Spinal cord (tissue), 9 donors: ENCODE measurements at regions not wholly inside any gene's neighbourhood (a gene's known extent, or its start where the extent isn't known, plus 50 kb on each side); places are given as distances from the start of the nearest gene placed in this dataset.
"Not testable (repeated sequence)": the region's sequence is repeated elsewhere in the genome, so short reads cannot be mapped to it uniquely, and the experiment has no call there.

ENCODE experiments used
- DNase-seq, 6 donors: peaks; one replicate each; pipeline versions ENCODE4 v3.0.0 to v3.0.0-alpha.2; 2013 to 2015; ENCODE audit warnings: low spot score in 6 of 6, low read depth in 4 of 6
- H3K27ac ChIP-seq: one replicate; pipeline ENCODE4 v1.5.1; 2013; ENCODE audit warnings: low read depth, low read length, control low read depth
- H3K27me3 ChIP-seq: one replicate; pipeline ENCODE4 v1.6.1; 2013; ENCODE audit warnings: low read length; ENCODE audit not compliant: control insufficient read depth, insufficient read depth
- H3K36me3 ChIP-seq: one replicate; pipeline ENCODE4 v1.6.1; 2013; ENCODE audit warnings: low read length; ENCODE audit not compliant: control insufficient read depth, insufficient read depth
- H3K4me1 ChIP-seq: one replicate; pipeline ENCODE4 v1.6.1; 2013; ENCODE audit warnings: low read length; ENCODE audit not compliant: control insufficient read depth, insufficient read depth
- H3K4me3 ChIP-seq: one replicate; pipeline ENCODE4 v1.5.1; 2013; ENCODE audit warnings: low read depth, low read length, control low read depth
- H3K9me3 ChIP-seq: one replicate; pipeline ENCODE4 v1.6.1; 2013; ENCODE audit warnings: low read length; ENCODE audit not compliant: control insufficient read depth, insufficient read depth
- WGBS: methylation state at CpG from one replicate; pipeline ENCODE4 v1.1.5; 2013; ENCODE audit warnings: missing lambda C conversion rate; ENCODE audit not compliant: insufficient coverage; 5-methylcytosine and 5-hydroxymethylcytosine counted together
- donor health status: healthy.

- no peak overlapping the region for H3K27ac ChIP-seq
- no peaks in the 10 kb centered on the region for H3K36me3 ChIP-seq
- no peaks in the 10 kb centered on the region for H3K27me3 ChIP-seq
- no peak overlapping the region for H3K4me3 ChIP-seq
- H3K9me3 ChIP-seq, result no peaks in the 10 kb centered on the region
- H3K4me1 ChIP-seq, result no peaks in the 10 kb centered on the region
- DNase-seq, result no peak
These were observed 112.5 kb downstream of the EFEMP1 start for GRCh38 chr2:55811048-55811447.

- no peaks in the 10 kb centered on the region for H3K36me3 ChIP-seq
- no peak overlapping the region for H3K27ac ChIP-seq
- no peaks in the 10 kb centered on the region for H3K9me3 ChIP-seq
- no peaks in the 10 kb centered on the region for H3K4me1 ChIP-seq
- peak in 2 of 6 donors; percentile 12 to 30 for DNase-seq
- no CpG with 5 or more reads among the region's 3 CpGs for WGBS
- no peaks in the 10 kb centered on the region for H3K27me3 ChIP-seq
- no peak overlapping the region for H3K4me3 ChIP-seq
These were observed 113.0 kb downstream of the EFEMP1 start for GRCh38 chr2:55810622-55811020.

GRCh38 chr2:55809875-55810621 is 113.5 kb downstream of the EFEMP1 start:
- WGBS, result 69% methylated on average over 5 of the region's 7 CpGs
- no peak overlapping the region for H3K27ac ChIP-seq
- peak in 1 of 6 donors; percentile 92 for DNase-seq
- no peaks in the 10 kb centered on the region for H3K4me1 ChIP-seq
- H3K27me3 ChIP-seq, result no peaks in the 10 kb centered on the region
- H3K9me3 ChIP-seq, result no peaks in the 10 kb centered on the region
- no peaks in the 10 kb centered on the region for H3K36me3 ChIP-seq
- H3K4me3 ChIP-seq, result no peak overlapping the region

- Histone ChIP-seq H3K27me3 (no peaks in the 10 kb centered on the region), H3K36me3 (no peaks in the 10 kb centered on the region), H3K4me3 (no peak overlapping the region), H3K9me3 (no peaks in the 10 kb centered on the region), H3K4me1 (peaks cover 6% of the 10 kb centered on the region), H3K27ac (no peak overlapping the region)
- WGBS, result no CpG with 5 or more reads among the region's 2 CpGs
- peak in 2 of 6 donors; percentile 8 to 27 for DNase-seq
These were observed 114.3 kb upstream of the PNPT1 start for GRCh38 chr2:55807900-55808299.

GRCh38 chr2:55805686-55806085 is 112.0 kb upstream of the PNPT1 start:
- no peak overlapping the region for H3K4me3 ChIP-seq
- no peaks in the 10 kb centered on the region for H3K36me3 ChIP-seq
- DNase-seq, result peak in 5 of 6 donors; percentile 36 to 91 (median 57)
- H3K9me3 ChIP-seq, result no peaks in the 10 kb centered on the region
- H3K4me1 ChIP-seq, result peaks cover 9% of the 10 kb centered on the region
- no peaks in the 10 kb centered on the region for H3K27me3 ChIP-seq
- peak overlapping the region; percentile 75 for H3K27ac ChIP-seq
- WGBS, result 13% methylated on average over 1 of the region's 2 CpGs

GRCh38 chr2:55804535-55804934 is 110.9 kb upstream of the PNPT1 start:
- DNase-seq, result peak in 5 of 6 donors; percentile 47 to 91 (median 69)
- Histone ChIP-seq H3K27me3 (no peaks in the 10 kb centered on the region), H3K9me3 (no peaks in the 10 kb centered on the region), H3K4me1 (peaks cover 9% of the 10 kb centered on the region), H3K36me3 (no peaks in the 10 kb centered on the region), H3K4me3 (no peak overlapping the region), H3K27ac (peak overlapping the region; percentile 75)
- 20% methylated on average over 5 of the region's 6 CpGs for WGBS

GRCh38 chr2:55802067-55802466 is 108.4 kb upstream of the PNPT1 start:
- no CpG with 5 or more reads among the region's 2 CpGs for WGBS
- Histone ChIP-seq H3K9me3 (no peaks in the 10 kb centered on the region), H3K4me1 (peaks cover 9% of the 10 kb centered on the region), H3K27ac (no peak overlapping the region), H3K4me3 (no peak overlapping the region), H3K27me3 (no peaks in the 10 kb centered on the region), H3K36me3 (no peaks in the 10 kb centered on the region)
- no peak for DNase-seq

GRCh38 chr2:55801436-55801835 is 107.8 kb upstream of the PNPT1 start:
- H3K36me3 ChIP-seq, result no peaks in the 10 kb centered on the region
- peak in 2 of 6 donors; percentile 45 to 70 for DNase-seq
- 20% methylated on average over 1 of the region's 1 CpG for WGBS

GRCh38 chr2:55799624-55800023 is 106.0 kb upstream of the PNPT1 start:
- not testable (repeated sequence) for H3K4me1 ChIP-seq, DNase-seq, H3K4me3 ChIP-seq, H3K9me3 ChIP-seq, H3K27ac ChIP-seq, H3K27me3 ChIP-seq, H3K36me3 ChIP-seq
- WGBS, result 98% methylated on average over 6 of the region's 14 CpGs

More at GRCh38 chr2:55801436-55801835, 107.8 kb upstream of the PNPT1 start:
- H3K9me3 ChIP-seq, result no peaks in the 10 kb centered on the region
- no peaks in the 10 kb centered on the region for H3K27me3 ChIP-seq
- H3K27ac ChIP-seq, result no peak overlapping the region
- peaks cover 9% of the 10 kb centered on the region for H3K4me1 ChIP-seq
- H3K4me3 ChIP-seq, result no peak overlapping the region

GRCh38 chr2:55796121-55796520 is 102.5 kb upstream of the PNPT1 start:
- H3K36me3 ChIP-seq, result no peaks in the 10 kb centered on the region
- no peaks in the 10 kb centered on the region for H3K27me3 ChIP-seq
- H3K4me3 ChIP-seq, result no peak overlapping the region
- DNase-seq, result no peak
- no peaks in the 10 kb centered on the region for H3K4me1 ChIP-seq
- H3K27ac ChIP-seq, result no peak overlapping the region
- H3K9me3 ChIP-seq, result no peaks in the 10 kb centered on the region
